ENCODE measurements at regions not wholly inside any gene's neighbourhood (a gene's known extent, or its start where the extent isn't known, plus 50 kb on each side); places are given as distances from the start of the nearest gene placed in this dataset.

DNA sequence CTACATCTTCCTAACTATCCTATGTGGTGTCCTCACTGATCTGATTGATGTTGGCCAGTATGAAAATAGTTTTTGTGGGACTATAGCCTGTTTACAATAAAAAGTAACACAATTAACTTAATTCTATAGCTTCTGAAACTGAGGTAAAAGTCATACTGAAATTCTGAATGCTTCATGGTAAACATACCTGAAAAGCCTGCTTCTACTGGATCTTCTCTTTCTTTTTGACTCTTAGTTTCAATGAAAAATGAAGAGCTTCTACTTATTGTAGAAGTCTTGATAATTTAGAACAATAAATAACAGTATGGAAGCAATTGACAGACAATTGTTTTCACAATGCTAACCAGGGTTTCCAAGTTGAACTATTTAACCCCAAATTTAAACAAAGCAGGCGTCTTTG lies 383.9 kb upstream of the MMS22L start:
- H3K4me3 ChIP-seq = no peak overlapping the region
- H3K27ac ChIP-seq = no peak overlapping the region

DNA sequence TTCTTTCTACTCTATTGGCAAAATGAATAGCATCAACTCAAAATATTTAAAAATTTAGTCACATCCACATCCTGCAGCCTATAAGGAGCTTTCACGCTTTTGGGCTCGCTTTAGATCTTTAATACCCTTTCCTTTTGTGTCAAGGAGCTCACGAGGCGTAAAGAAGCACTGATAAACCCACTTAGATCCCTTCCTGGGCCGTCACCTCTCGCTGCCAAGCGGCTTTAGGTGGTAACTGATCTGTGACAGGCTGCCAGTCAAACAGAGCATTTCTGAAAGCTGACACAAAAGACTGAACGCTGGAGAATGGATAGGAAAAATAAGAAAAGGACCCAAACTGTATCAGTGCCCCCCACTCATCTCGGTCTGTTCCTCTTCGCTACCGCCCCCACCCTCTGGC lies 385.7 kb upstream of the MMS22L start:
- H3K4me3 ChIP-seq = no peak overlapping the region
- no peak overlapping the region for H3K27ac ChIP-seq

DNA sequence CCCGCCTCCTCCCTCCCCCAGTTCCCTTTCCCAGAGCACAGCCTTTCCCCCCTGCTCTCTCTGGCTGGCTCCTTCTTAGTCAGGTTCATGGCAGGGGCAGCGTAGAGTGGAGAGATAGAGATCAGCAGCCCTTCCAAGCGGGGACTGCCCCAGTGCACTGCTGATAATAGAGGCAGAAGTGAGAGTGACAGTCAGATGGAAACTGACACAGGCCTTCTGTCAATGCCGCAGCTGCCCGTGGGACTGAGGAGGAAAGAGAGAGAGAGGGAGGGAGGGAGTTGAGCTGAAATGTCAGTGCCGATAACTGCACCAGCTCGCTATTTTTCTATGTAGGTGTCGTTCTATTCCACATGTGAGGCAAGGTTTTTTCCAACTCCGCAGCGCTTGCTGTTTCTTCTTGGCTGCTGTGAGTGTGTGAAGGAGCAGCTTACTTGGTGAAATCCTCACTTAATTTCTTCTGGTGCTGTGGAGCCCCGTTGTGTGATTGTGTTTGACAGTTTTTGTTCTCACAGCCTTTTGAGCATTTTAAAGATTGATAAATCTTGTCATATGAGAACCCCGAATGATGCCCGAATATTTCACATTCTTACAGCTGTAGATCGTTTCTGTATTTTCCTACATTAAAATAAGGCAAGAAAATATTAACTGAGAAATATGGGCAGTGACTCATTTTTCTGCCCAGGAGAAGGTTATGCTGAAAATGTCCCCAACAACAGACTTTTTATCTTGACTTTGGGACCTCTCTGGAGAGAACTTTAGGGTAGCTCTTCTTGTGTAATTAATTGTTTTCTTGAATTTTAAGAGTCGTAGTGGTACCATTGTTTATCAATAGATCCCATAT lies 386.4 kb upstream of the MMS22L start:
- no peak overlapping the region for H3K4me3 ChIP-seq
- no peak overlapping the region for H3K27ac ChIP-seq

DNA sequence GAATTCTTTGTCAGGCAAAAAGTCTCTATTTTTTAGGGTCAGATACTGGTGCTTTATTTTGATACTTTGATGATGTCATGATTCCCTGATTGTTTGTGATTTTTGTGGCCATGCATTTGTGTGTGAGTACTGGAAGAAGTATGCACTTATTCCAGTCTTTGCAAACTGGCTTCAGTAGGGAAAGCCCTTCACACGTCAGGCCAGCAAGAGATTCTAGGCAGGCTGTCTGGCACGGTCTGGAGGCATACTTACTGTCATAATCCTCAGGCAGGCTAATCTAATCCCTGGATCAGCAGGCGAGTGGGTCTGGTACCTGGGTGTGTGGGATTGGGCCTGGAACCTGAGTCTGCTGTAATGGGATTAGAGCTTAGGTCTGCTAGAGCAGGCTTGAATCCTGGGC lies 391.8 kb upstream of the MMS22L start:
- Histone ChIP-seq H3K27ac (no peak overlapping the region), H3K4me3 (no peak overlapping the region)

DNA sequence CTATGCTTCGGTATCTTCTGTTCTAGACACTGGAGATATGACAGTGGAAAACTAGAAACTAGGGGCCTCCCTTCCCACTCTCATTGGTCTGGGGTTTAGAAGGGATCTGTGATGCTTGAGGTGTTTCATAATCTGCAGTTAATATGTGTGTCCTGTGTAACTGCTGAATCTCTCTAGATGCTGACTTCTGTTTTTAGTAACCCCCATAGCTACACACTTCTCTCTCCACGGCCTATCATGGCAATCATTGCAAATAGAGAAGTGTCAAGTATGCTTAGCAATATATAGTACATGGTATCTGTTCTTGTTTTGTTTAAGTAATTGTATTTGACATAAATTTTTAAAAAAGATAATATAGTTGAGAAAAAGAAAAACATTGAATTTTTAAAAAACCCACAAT lies 394.6 kb upstream of the MMS22L start:
- H3K4me3 ChIP-seq = no peak overlapping the region
- no peak overlapping the region for H3K27ac ChIP-seq

DNA sequence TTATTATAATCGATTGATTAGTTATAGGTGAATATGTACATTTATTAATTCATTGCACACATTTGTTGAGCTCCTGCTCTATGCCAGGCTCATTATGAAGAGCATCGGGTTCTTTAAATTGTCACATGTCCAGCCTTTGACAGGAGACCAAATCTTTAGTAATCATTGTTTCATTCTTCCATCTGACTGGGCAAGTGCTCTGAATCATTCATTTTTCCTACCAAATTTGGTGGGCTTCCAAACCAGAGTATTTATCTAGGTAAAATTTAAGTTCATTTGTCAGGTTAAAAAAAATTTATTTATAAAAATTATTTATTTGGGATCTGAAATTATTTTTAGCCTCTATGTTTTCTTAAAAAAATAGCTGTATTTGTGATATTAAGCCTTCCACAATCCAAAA lies 404.9 kb upstream of the MMS22L start:
- no peak overlapping the region for H3K27ac ChIP-seq
- H3K4me3 ChIP-seq = no peak overlapping the region

DNA sequence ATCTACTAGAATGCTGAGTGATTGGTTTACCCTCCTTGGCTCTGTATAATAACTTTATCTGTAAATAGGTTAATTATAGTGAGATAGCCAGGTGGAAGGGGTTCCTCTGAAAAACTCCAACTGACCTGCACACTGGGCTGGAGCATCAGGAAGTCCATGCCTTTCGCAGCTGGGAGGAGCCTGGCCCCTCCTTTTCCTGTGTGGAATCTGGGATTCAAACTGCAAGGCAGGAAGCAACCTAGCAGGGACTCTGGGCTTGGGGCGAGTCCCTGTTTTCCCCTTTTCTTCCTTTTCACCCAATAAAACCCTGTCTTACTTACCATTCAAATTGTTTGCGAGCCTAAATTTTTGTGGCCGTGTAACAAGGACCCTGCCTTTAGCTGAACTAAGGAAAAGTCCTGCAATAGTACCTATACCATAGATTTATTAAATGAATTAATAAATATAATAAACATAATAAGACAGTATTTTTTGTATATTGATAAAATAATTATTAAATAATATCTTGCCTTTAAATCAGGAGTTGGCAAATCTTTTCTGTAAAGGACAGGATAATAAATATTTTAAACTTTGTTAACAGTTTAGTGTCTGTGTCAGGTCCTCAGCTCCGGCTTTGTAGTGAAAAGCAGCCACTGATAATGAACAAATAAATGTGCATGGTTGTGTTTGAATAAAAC lies 406.2 kb upstream of the MMS22L start:
- no peak overlapping the region for H3K4me3 ChIP-seq
- H3K27ac ChIP-seq = no peak overlapping the region

DNA sequence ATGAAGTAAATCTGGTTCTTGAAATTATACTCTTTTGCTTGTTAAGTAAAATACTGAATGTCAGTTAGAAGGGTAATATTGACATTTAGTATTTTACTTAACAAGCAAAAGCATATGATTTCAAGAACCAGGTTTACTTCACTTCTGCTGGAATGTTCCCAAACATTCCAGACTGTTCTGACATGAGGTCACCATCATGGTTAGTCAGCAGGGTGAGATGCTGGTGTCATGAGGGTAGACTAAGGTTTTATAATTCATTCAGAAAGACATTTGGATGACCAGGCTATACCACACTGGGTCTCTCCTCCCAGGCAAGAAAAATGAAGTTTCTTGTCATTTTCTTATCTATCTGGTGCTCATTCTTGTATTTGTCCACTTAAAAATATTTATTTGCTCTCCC lies 414.4 kb upstream of the MMS22L start:
- no peak overlapping the region for H3K27ac ChIP-seq
- no peak overlapping the region for H3K4me3 ChIP-seq

DNA sequence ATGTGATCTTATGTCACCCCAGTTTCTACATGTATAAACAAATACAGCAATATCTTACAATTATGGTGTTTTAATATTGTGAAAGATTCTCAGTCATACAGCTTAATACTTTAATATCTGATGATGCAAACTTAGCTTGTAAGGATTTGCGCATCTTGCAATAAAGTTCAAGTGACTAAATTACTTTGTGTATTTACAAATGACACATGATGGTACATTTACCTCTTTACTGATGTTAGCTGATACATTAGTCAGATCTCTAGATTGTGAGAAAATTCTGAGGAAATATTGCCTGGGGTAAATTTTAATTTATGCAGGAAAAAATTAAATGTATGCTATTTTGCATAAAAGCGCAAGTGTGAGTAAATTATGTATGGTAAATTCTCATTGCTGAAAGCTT lies 418.8 kb upstream of the MMS22L start:
- no peak overlapping the region for H3K27ac ChIP-seq
- H3K4me3 ChIP-seq = no peak overlapping the region

DNA sequence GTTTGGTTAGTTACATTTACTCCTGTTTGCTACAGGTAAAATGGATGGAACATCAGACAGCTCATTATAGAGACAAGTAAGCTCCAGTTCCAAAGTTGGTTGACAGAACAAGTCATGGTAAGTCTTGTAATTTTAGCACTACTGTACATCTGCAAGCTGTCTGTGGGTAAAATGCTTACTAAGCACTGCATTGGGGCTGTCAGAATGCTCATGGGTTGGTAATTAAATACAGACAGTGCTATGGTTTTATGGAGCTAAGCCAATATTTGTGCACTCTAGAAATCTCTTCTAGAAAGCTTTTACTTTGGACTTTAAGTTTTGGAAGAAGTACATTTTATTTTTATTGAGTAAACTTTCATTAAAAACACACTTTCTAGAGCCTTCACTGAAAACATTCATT lies 419.2 kb upstream of the MMS22L start:
- Histone ChIP-seq H3K27ac (no peak overlapping the region), H3K4me3 (no peak overlapping the region)

DNA sequence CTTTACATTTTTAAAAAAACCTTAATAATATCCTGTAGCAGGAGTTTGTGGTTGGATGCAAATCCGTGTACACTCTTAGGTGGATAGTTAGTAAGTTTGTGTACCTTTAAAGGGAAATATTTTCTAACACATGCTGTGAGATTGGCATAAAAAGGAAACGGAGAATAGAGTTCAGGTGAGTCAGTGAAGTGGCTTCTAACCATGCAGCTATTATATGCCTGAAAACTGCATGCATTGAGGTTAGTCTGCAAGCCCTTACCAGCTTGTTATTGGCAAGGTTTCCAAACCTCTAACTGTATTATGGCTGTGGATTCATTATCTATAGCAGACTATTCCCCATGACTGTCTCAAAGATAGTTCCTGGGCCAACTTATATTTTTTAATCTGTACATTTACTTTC lies 420.6 kb upstream of the MMS22L start:
- no peak overlapping the region for H3K27ac ChIP-seq
- no peak overlapping the region for H3K4me3 ChIP-seq

DNA sequence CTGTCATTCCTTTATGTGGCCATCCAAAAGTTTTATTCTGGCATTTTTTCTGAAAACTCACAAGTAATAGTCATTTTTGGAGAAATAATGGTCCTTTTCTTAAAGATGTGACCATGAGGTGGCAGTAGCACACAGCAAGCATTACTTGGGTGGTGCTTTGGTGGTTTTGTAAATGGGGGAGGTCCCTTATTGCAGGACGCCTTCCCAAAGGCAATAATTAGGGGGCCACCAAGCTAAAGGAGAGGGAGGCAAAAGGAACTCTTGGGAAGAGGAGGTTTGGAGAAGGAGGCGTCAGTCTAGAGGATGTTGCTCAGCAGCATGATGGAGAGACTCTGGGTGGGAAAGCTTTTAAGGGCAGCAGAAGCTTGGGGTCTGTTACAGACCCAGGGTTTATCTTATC lies 422.6 kb upstream of the MMS22L start:
- Histone ChIP-seq H3K4me3 (no peak overlapping the region), H3K27ac (no peak overlapping the region)

DNA sequence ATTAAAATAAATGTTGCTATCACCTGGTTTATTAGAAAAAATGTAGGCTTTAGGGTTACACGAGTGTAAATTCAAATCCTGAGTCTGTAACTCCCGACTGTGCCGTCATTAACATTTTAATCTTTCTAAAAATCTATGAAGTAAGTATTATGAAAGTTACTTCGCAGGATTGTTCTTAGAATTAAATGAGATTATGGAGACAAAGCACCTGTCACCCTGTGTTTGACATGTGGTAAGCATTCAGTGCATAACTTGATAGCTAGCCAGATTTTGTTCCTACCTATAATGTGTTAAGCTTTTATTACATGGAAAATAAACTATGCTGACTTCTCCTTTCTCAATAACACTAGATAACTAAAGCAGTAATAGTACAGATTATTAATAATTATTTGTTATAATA lies 429.7 kb upstream of the MMS22L start:
- no peak overlapping the region for H3K27ac ChIP-seq
- no peak overlapping the region for H3K4me3 ChIP-seq

DNA sequence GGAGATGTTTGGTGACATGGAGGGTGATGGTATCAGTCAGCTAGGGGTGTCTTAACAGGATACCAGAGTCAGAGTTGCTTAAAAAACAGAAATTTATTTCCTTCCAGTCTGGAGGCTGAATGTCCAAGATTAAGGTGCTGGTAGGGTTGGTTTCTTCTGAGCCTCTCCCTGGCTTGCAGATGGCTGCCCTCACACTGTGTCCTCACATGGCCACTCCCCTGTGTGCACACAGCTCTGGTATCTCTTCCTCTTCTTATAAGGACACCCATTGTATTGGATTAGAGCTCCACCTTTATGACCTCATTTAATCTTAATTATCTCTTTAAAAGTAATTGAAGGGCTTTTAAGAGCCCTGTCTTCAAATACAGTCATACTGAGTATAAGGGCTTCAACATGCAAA lies 431.8 kb upstream of the MMS22L start:
- H3K27ac ChIP-seq = no peak overlapping the region
- no peak overlapping the region for H3K4me3 ChIP-seq

DNA sequence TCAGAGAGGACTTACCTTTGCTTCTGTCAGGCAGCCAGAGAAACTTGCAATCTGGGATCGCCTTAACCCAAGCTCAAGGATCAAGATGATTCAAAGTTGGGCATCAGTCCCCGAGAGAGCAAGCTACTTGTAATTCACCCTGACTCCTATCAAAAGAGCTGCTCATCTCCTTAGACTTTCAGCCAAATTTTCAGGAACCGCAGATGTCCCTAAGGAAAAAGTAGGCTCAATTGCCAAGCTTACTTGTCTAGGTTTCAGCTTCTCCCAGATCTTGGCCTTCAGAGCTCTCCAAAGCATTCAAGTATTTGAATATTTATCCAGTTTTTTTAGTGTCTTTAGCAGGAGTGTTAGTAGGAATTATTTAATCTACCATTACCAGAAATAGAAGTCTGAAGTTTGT lies 434.1 kb upstream of the MMS22L start:
- Histone ChIP-seq H3K27ac (no peak overlapping the region), H3K4me3 (no peak overlapping the region)

DNA sequence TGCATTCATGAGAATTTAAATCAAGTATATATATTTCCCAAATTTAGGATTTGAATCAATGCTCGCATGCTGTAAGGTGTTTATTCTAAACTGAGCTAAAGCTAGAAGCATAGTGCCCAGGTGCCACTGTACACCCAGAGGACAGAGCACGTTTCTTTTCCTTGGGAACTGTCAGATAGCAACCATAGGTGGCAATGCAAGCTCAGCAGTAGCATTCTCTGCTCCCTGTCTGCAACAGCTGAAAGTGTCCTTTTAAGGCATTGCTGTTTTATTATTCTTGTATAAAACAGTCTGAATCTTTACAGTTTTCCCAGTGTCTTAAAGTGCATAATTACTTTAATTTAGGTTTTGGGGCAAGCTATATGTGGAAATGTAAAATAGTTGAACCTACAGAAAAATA lies 443.4 kb upstream of the MMS22L start:
- no peak overlapping the region for H3K27ac ChIP-seq
- H3K4me3 ChIP-seq = no peak overlapping the region

DNA sequence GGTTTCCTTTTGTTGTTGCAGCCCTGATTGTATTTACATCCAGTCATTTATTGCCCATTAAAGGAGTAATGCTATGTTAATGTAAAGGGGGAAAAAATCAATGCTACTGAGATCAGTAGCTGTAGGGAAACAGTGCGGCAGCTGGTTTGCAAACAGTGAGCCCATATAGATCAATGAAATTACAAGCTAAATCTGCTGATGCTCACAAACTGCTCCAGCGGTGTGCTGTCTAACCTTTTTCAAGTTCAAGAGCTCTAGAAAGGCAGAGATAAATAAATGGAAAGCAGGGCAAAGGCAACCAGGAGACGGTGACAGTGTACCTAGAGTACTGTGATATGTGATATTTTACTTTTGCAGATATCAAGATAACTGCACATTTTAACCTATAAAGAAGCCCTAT lies 449.0 kb upstream of the MMS22L start:
- Histone ChIP-seq H3K27ac (no peak overlapping the region), H3K4me3 (no peak overlapping the region)

DNA sequence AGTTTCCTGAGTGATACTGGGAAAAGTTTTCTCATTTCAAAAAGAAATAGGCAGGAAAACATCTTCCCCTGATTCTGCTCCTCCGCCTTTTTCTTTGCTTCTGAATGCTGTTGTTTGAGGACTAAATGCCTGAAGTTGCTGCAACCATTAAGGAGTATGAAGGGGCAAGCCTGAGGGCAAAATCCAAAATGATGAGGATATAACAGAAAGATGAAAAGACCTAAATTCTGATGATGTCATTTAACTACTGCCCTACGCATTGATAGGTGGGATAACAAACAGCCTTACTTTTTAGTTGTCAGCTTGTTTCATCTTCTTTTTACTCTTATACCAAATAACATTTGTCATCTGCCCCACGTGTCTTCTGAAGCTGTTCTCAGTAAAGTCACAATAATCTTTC lies 474.6 kb upstream of the MMS22L start:
- Histone ChIP-seq H3K4me3 (no peak overlapping the region), H3K27ac (no peak overlapping the region)

DNA sequence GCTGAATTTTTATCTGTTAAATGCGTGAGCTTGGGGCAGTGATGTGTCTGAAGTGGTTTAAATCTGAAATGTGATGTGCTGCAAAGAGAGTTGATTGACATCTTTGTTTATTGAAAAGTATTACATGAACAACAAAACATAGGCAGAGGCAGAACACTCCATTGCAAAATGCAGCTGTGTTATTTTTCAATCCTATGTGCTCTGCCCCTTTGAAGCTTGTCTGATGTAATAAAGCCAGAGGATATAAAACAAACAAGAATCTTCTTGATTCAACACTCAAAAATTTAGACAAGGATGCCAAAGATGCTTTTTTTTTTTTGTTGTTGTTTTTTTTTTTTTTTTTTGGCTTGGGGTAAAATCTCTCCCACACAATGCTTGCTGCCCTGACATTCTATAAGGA lies 482.4 kb upstream of the MMS22L start:
- no peak overlapping the region for H3K27ac ChIP-seq
- no peak overlapping the region for H3K4me3 ChIP-seq

DNA sequence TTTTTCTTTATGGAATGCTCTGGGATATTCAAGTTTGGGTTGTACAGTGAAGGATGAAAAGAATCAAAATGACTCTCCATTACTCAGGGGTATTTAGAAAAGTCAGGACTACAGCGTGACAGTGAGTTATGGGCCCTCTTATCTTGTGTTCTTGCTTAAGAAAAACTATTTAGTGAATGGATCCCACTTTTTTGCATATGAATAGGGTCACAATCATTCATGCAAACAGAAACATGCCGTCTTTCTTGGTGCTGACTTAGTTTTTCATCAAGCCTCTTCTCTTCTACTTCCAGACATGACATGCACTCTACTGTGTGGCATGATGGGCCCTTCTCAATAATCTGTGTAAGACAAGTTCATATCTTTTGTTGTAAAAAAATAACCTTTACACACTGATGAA lies 488.4 kb upstream of the MMS22L start:
- Histone ChIP-seq H3K27ac (no peak overlapping the region), H3K4me3 (no peak overlapping the region)

DNA sequence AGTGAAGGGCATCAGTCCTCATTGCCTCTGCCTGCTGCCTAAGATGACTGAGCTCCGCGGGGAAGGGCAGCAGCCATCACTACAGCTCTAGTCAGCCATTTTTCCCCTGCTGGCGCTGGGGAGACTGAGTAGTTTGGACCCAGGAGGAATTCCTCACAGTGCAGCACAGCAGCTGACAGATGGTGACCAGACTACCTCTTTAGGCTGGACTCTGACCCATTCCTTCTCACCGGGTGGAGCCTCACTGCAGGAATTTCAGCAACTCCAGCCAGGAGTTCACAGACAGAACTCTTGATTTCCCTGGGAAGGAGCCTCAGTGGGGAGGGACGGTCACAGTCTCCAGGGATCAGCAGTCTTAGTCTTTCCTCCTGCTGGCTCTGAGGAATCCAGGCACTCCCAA lies 492.0 kb upstream of the MMS22L start:
- H3K27ac ChIP-seq = no peak overlapping the region
- no peak overlapping the region for H3K4me3 ChIP-seq
